ENCODE measurements at regions not wholly inside any gene's neighbourhood (a gene's known extent, or its start where the extent isn't known, plus 50 kb on each side); places are given as distances from the start of the nearest gene placed in this dataset.

- no peaks in the 10 kb centered on the region for H3K4me1 ChIP-seq (replicated peaks in 1 of 4; ENCODE audit: control insufficient read depth in 3 of 4, insufficient read depth in 4 of 4, low read length in 3 of 4)
- no peak overlapping the region for H3K14ac ChIP-seq (ENCODE audit: insufficient read length)
- H2BK20ac ChIP-seq (ENCODE audit: low read length), result no peak overlapping the region
- TF ChIP-seq CBX5 (IDR thresholded peaks at IDR 0.05; ENCODE audit: low read depth, low read length), result no peak
- TF ChIP-seq KDM1A (IDR thresholded peaks at IDR 0.05; ENCODE audit: borderline replicate concordance, low read length), result no peak
- no peak for TF ChIP-seq TBP (IDR thresholded peaks at IDR 0.05; ENCODE audit: low read depth, low read length)
- TF ChIP-seq FOSL1 (IDR thresholded peaks at IDR 0.05; ENCODE audit: insufficient read depth, low read depth, low read length), result no peak
- no peak for TF ChIP-seq SIX5 (IDR thresholded peaks at IDR 0.05; ENCODE audit: low read depth, low read length)
- no peak for TF ChIP-seq CREB1 (IDR thresholded peaks at IDR 0.05)
- no peak for TF ChIP-seq NANOG (IDR thresholded peaks at IDR 0.05; ENCODE audit: insufficient read depth, low read depth, low read length, poor library complexity, severe bottlenecking)
- no peaks in the 10 kb centered on the region for H3K23me2 ChIP-seq (ENCODE audit: low read depth, low read length)
- no peak overlapping the region for H2BK15ac ChIP-seq (ENCODE audit: low read length)
- H4K8ac ChIP-seq (ENCODE audit: extremely low read depth, insufficient read depth, low read length), result no peak overlapping the region
- H3K27me3 ChIP-seq (replicated peaks in 1 of 4; ENCODE audit: control insufficient read depth in 3 of 4, extremely low read depth in 1 of 4, insufficient read depth in 3 of 4, low read length in 3 of 4), result peaks cover 0 to 1% (median 0%) of the 10 kb centered on the region in 4 experiments; a peak in 1 of 7 replicates
- no peak overlapping the region for H3K9ac ChIP-seq (replicated peaks in 1 of 4; ENCODE audit: extremely low read depth in 1 of 4, low read depth in 3 of 4, low read length in 3 of 4)
- H3K4me3 ChIP-seq (ENCODE audit: extremely low read depth in 1 of 4, insufficient read depth in 2 of 4, low read depth in 3 of 4, low read length in 4 of 4), result no peak overlapping the region
- H4K91ac ChIP-seq (replicated peaks; ENCODE audit: insufficient read length, low read length), result no peak overlapping the region
- no peak overlapping the region for H2BK12ac ChIP-seq (ENCODE audit: low read depth, low read length)
- no peaks in the 10 kb centered on the region for H3K9me3 ChIP-seq (ENCODE audit: insufficient read depth in 2 of 2, low read depth in 1 of 2, low read length in 1 of 2)
- H2BK120ac ChIP-seq (replicated peaks; ENCODE audit: low read depth, low read length), result no peak overlapping the region
- no peaks in the 10 kb centered on the region for H3K79me2 ChIP-seq (ENCODE audit: control insufficient read depth in 1 of 2, insufficient read depth in 2 of 2, low read length in 2 of 2)
- no peaks in the 10 kb centered on the region for H3K36me3 ChIP-seq (ENCODE audit: control insufficient read depth in 2 of 4, insufficient read depth in 4 of 4, low read length in 3 of 4)
- no peaks in the 10 kb centered on the region for H4K20me1 ChIP-seq (replicated peaks in 1 of 2; ENCODE audit: control insufficient read depth in 1 of 2, insufficient read depth in 2 of 2, low read length in 2 of 2)
- no peak overlapping the region for H2AK5ac ChIP-seq (ENCODE audit: low read depth, low read length)
- H4K5ac ChIP-seq (ENCODE audit: insufficient read length, low read depth, low read length), result no peak overlapping the region
- H3K23ac ChIP-seq (ENCODE audit: insufficient read length), result no peak overlapping the region
- ChIA-PET POLR2A (ENCODE audit: partially characterized antibody) (no interaction called here), CTCF (ENCODE audit: partially characterized antibody) (interaction anchor here (1.4 kb wide), 1 partner anchor 37 kb away, joined by 3 read pairs; no protein-coding TSS in a partner anchor)
- FAIRE-seq, result no peak
- no peaks in the 10 kb centered on the region for H3K79me1 ChIP-seq (ENCODE audit: low read depth, low read length)
- H2BK5ac ChIP-seq (ENCODE audit: low read depth, low read length), result no peak overlapping the region
- no peak overlapping the region for H3K56ac ChIP-seq (replicated peaks; ENCODE audit: insufficient read length, low read depth, low read length)
- H3K27ac ChIP-seq (ENCODE audit: low read depth, low read length), result no peak overlapping the region
- no peak overlapping the region for H3K4me2 ChIP-seq (ENCODE audit: insufficient read depth in 1 of 2, low read depth in 2 of 2, low read length in 2 of 2)
- H3K4ac ChIP-seq (replicated peaks; ENCODE audit: insufficient read length, low read depth, low read length), result no peak overlapping the region
- H3K18ac ChIP-seq (ENCODE audit: extremely low read depth, low read length), result no peak overlapping the region
- no peak overlapping the region for H2AFZ ChIP-seq (ENCODE audit: low read length)
- no peak for DNase-seq (ENCODE audit: low read depth in 1 of 2, low spot score in 2 of 2)
These were observed 198.1 kb downstream of the SEC23A start for GRCh38 chr14:38904959-38905358.

Data from H1 (cell line).